Right atrium auricular region (tissue), 2 donors: ENCODE measurements at regions not wholly inside any gene's neighbourhood (a gene's known extent, or its start where the extent isn't known, plus 50 kb on each side); places are given as distances from the start of the nearest gene placed in this dataset.
A peak's percentile ranks its signal among the peaks of the same experiment; 100 is the strongest.

Experiments
- DNase-seq: peaks from one replicate; pipeline ENCODE4 v3.0.0-alpha.2; 2019; ENCODE audit warnings: low spot score
- H3K27ac ChIP-seq, 2 donors: fragments of 200-600 bp; sonication (generic); 1 replicate in 1 of 2; 2 replicates in 1 of 2; pipeline ENCODE4 v1.5.1; 2016 to 2019
- H3K27me3 ChIP-seq, 2 donors: fragments of 200-600 bp; sonication (generic); one replicate each; pipeline versions ENCODE4 v1.5.1 to v1.6.0; 2017 to 2019
- H3K36me3 ChIP-seq: fragments of 200-600 bp; sonication (generic); one replicate; pipeline ENCODE4 v1.5.1; 2016
- H3K4me1 ChIP-seq, 2 donors: fragments of 200-600 bp; sonication (generic); one replicate each; pipeline versions ENCODE4 v1.5.1 to v1.6.0; 2017 to 2019
- H3K4me3 ChIP-seq, 2 donors: fragments of 200-600 bp; sonication (generic); 1 replicate in 1 of 2; 2 replicates in 1 of 2; pipeline ENCODE4 v1.5.1; 2017 to 2019; ENCODE audit warnings: mild to moderate bottlenecking in 1 of 2, moderate library complexity in 1 of 2
- H3K9me3 ChIP-seq, 2 donors: fragments of 200-600 bp; sonication (generic); one replicate each; pipeline ENCODE4 v1.5.1; 2019
- TF ChIP-seq, protein P1 (sequence below), 2 donors: fragments of 200-600 bp; sonication (generic); IDR thresholded peaks; one replicate each; pipeline ENCODE4 v1.5.1; 2019; ENCODE audit warnings: antibody characterized with exemption in 2 of 2

DNA sequence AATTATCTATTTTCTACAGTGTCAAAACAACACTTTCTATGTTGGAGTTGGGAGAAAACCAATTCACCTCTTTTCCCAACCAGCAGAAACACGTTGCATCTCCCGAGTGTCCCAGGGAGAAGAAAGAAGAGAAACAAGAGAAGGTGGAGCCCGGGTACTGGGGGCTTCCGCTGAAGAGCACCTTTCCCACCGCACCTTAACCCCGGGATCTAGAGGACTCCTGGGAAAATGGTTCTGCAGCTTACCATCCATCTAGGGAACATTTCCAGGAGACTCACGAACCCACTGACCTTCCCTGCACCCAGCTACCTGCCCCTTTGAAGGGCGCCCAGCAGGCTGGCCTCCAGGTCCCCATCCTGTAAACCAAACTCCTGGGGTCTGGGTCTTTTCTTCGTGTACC lies 346.8 kb downstream of the TCERG1L start:
- no peak overlapping the region for H3K4me3 ChIP-seq
- no peaks in the 10 kb centered on the region for H3K27me3 ChIP-seq
- H3K27ac ChIP-seq = no peak overlapping the region
- TF ChIP-seq, protein P1, sequence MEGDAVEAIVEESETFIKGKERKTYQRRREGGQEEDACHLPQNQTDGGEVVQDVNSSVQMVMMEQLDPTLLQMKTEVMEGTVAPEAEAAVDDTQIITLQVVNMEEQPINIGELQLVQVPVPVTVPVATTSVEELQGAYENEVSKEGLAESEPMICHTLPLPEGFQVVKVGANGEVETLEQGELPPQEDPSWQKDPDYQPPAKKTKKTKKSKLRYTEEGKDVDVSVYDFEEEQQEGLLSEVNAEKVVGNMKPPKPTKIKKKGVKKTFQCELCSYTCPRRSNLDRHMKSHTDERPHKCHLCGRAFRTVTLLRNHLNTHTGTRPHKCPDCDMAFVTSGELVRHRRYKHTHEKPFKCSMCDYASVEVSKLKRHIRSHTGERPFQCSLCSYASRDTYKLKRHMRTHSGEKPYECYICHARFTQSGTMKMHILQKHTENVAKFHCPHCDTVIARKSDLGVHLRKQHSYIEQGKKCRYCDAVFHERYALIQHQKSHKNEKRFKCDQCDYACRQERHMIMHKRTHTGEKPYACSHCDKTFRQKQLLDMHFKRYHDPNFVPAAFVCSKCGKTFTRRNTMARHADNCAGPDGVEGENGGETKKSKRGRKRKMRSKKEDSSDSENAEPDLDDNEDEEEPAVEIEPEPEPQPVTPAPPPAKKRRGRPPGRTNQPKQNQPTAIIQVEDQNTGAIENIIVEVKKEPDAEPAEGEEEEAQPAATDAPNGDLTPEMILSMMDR (IDR thresholded peaks at IDR 0.05) = no peak
- peak; percentile 50 for DNase-seq
- H3K36me3 ChIP-seq = no peaks in the 10 kb centered on the region
- H3K4me1 ChIP-seq = no peaks in the 10 kb centered on the region
- no peaks in the 10 kb centered on the region for H3K9me3 ChIP-seq

DNA sequence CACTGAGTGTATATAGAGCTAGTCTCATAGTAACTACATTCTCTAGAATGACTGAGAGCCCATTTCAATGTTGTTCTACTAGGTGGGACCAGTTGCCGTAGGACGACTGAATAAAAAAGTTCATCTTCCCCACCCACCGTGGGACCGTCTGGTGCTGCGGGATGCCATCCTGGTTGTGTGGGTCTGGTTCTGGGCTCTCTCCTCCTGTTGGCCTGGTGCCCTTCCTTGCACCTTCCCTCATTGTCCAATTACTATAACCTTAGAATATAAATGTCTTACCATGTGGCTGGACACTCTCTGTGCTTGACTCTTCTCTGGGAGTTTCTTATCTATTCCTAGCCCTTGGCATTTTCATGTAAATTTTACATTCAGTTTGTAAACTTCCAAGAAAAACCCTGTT lies 344.4 kb downstream of the TCERG1L start:
- Histone ChIP-seq H3K4me3 (no peak overlapping the region), H3K9me3 (no peaks in the 10 kb centered on the region), H3K36me3 (no peaks in the 10 kb centered on the region), H3K27ac (no peak overlapping the region), H3K4me1 (no peaks in the 10 kb centered on the region), H3K27me3 (no peaks in the 10 kb centered on the region)
- TF ChIP-seq, protein P1 (IDR thresholded peaks at IDR 0.05) = no peak
- no peak for DNase-seq

DNA sequence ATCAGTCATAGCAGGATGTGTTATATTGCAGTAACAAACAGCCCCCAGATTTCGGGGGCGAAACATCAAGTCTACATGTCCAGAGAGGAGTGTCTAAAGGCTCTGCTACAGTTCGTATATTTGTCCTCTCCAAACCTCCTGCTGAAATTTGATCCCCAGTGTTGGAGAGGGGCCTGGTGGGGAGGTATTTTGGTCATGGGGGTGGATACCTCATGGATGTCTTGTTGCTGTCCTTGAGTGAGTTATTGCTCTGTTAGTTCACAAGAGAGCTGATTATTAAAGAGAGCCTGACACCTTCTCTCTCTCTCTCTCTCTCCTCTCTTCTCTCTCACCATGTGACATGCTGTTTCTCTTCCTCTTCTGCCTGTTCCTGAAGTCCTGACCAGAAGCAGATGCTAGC lies 343.7 kb downstream of the TCERG1L start:
- TF ChIP-seq, protein P1 (IDR thresholded peaks at IDR 0.05) = no peak
- DNase-seq = no peak
- H3K4me1 ChIP-seq = no peaks in the 10 kb centered on the region
- H3K27me3 ChIP-seq = no peaks in the 10 kb centered on the region
- no peak overlapping the region for H3K27ac ChIP-seq
- no peaks in the 10 kb centered on the region for H3K36me3 ChIP-seq
- no peak overlapping the region for H3K4me3 ChIP-seq
- H3K9me3 ChIP-seq = no peaks in the 10 kb centered on the region

GRCh38 chr10:130968511-130968910 lies 343.0 kb downstream of the TCERG1L start:
- H3K9me3 ChIP-seq = no peaks in the 10 kb centered on the region
- TF ChIP-seq, protein P1 (IDR thresholded peaks at IDR 0.05) = no peak
- no peaks in the 10 kb centered on the region for H3K36me3 ChIP-seq
- no peaks in the 10 kb centered on the region for H3K27me3 ChIP-seq
- H3K4me1 ChIP-seq = no peaks in the 10 kb centered on the region
- no peak for DNase-seq
- no peak overlapping the region for H3K4me3 ChIP-seq
- H3K27ac ChIP-seq = no peak overlapping the region

- no peak overlapping the region for H3K4me3 ChIP-seq
- TF ChIP-seq, protein P1 (IDR thresholded peaks at IDR 0.05) = no peak
- no peaks in the 10 kb centered on the region for H3K4me1 ChIP-seq
- H3K36me3 ChIP-seq = no peaks in the 10 kb centered on the region
- no peaks in the 10 kb centered on the region for H3K27me3 ChIP-seq
- no peaks in the 10 kb centered on the region for H3K9me3 ChIP-seq
- no peak for DNase-seq
- no peak overlapping the region for H3K27ac ChIP-seq
Observed at GRCh38 chr10:130968964-130969363, 342.6 kb downstream of the TCERG1L start.

DNA sequence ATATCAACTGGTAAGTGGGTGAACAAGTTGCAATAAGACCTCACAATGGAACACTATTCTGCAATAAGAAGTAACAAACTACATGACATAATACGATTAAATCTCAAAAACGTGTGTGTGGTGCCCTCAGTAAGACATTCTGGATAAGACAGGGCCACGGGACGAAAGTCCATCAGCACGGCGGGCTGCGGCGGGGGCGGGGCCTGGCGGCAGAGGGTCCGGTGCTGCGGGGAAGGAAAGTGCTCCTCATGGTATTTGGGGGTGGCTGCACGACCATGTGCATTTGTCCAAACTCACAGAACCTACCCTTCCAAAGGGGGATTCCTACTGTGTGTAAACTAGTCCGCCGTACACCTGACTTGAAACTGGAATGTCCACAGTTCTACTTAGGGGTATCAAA lies 341.8 kb downstream of the TCERG1L start:
- DNase-seq = peak; percentile 23
- Histone ChIP-seq H3K9me3 (no peaks in the 10 kb centered on the region), H3K27me3 (no peaks in the 10 kb centered on the region), H3K27ac (no peak overlapping the region), H3K4me3 (no peak overlapping the region), H3K4me1 (no peaks in the 10 kb centered on the region), H3K36me3 (no peaks in the 10 kb centered on the region)
- TF ChIP-seq, protein P1 (IDR thresholded peaks at IDR 0.05) = no peak
